PC-3 (cell line): ENCODE measurements at regions not wholly inside any gene's neighbourhood (a gene's known extent, or its start where the extent isn't known, plus 50 kb on each side); places are given as distances from the start of the nearest gene placed in this dataset.

Experiments used
- ATAC-seq: fragments of 200-7000 bp; cut with Tn5 transposase; 2 replicates; pipeline ENCODE4 v1.9.1; 2020; ENCODE audit warnings: mild to moderate bottlenecking, moderate library complexity
- BruUV-seq: library from RNA; stranded (reverse); fragments of 400-500 nt; replicated peaks from 2 replicates; lab custom pipeline; 2021; lab: Mats Ljungman, UMichigan
- CTCF ChIA-PET: fragments of 300-600 bp; sonication (Branson Sonifier 250); formaldehyde crosslinking; loops from one replicate; lab custom pipeline; 2022; ENCODE audit warnings: antibody characterized with exemption; lab: Charles Lee
- POLR2A ChIA-PET: fragments of 300-600 bp; sonication (Branson Sonifier 250); formaldehyde crosslinking; loops from one replicate; lab custom pipeline; 2022; ENCODE audit warnings: antibody characterized with exemption; ENCODE audit not compliant: unreplicated experiment; lab: Charles Lee
- DNase-seq: peaks from one replicate; pipeline ENCODE4 v3.0.0-alpha.2; 2015
- H2AFZ ChIP-seq: fragments of 300-600 bp; sonication (generic); 2 replicates; pipeline ENCODE4 v1.6.0; 2016; ENCODE audit warnings: antibody characterized with exemption, low read length
- H3F3A ChIP-seq: fragments of 300-600 bp; sonication (generic); one replicate; pipeline ENCODE4 v1.6.0; 2017; ENCODE audit warnings: antibody characterized with exemption, low read length, control low read depth, mild to moderate bottlenecking; ENCODE audit not compliant: unreplicated experiment
- H3K27ac ChIP-seq: fragments of 300-600 bp; sonication (generic); 2 replicates; pipeline ENCODE4 v1.5.1; 2016; ENCODE audit warnings: mild to moderate bottlenecking, low read length
- H3K27me3 ChIP-seq: fragments of 300-600 bp; sonication (generic); 2 replicates; pipeline ENCODE4 v1.6.1; 2016; ENCODE audit warnings: low read length, mixed read lengths
- H3K36me3 ChIP-seq: fragments of 300-600 bp; sonication (generic); 2 replicates; pipeline ENCODE4 v1.6.1; 2016; ENCODE audit warnings: low read depth, mixed run types, low read length, mixed read lengths
- H3K4me1 ChIP-seq: fragments of 300-600 bp; sonication (generic); 2 replicates; pipeline ENCODE4 v1.5.1; 2016; ENCODE audit warnings: low read length; ENCODE audit not compliant: insufficient read depth
- H3K4me2 ChIP-seq: fragments of 300-600 bp; sonication (generic); 2 replicates; pipeline ENCODE4 v1.6.0; 2016; ENCODE audit warnings: low read length
- H3K4me3 ChIP-seq: fragments of 300-600 bp; sonication (generic); 2 replicates; pipeline ENCODE4 v1.5.1; 2016; ENCODE audit warnings: mild to moderate bottlenecking, low read length, mixed read lengths
- H3K79me2 ChIP-seq: fragments of 300-600 bp; sonication (generic); 2 replicates; pipeline ENCODE4 v1.6.1; 2017; ENCODE audit warnings: low read length, mixed read lengths
- H3K9ac ChIP-seq: fragments of 300-600 bp; sonication (generic); 2 replicates; pipeline ENCODE4 v1.6.0; 2016; ENCODE audit warnings: mild to moderate bottlenecking, low read length
- H3K9me2 ChIP-seq: fragments of 300-600 bp; sonication (generic); replicated peaks from 2 replicates; pipeline ENCODE4 v1.6.1; 2016; ENCODE audit warnings: mixed run types, low read length, mixed read lengths
- H3K9me3 ChIP-seq: fragments of 300-600 bp; sonication (generic); 2 replicates; pipeline ENCODE4 v1.6.1; 2016; ENCODE audit warnings: low read length, mixed read lengths
- H4K20me1 ChIP-seq: fragments of 300-600 bp; sonication (generic); 2 replicates; pipeline ENCODE4 v1.6.1; 2016; ENCODE audit warnings: low read length, mixed read lengths
- CTCF ChIP-seq: fragments of 300-600 bp; sonication (generic); conservative IDR thresholded peaks from 2 replicates; pipeline ENCODE4 v1.5.1; 2017; ENCODE audit warnings: antibody characterized with exemption, low read depth, mild to moderate bottlenecking, low read length
- EZH2 ChIP-seq: fragments of 300-600 bp; sonication (generic); IDR thresholded peaks from one replicate; pipeline ENCODE4 v1.6.1; 2017; ENCODE audit warnings: antibody characterized with exemption, mild to moderate bottlenecking, low read length; ENCODE audit not compliant: unreplicated experiment
- EZH2phosphoT487 ChIP-seq: fragments of 300-600 bp; sonication (generic); IDR thresholded peaks from 2 replicates; pipeline ENCODE4 v1.6.1; 2018; ENCODE audit warnings: mild to moderate bottlenecking, antibody characterized with exemption, low read length, borderline replicate concordance
- intact Hi-C: fragments of 100-400 bp; cut with micrococcal nuclease; formaldehyde crosslinking; loops from 2 replicates; pipeline ENCODE4 v1.9.0; 2023

- no peaks in the 10 kb centered on the region for H3K79me2 ChIP-seq
- no peak overlapping the region for H3K4me3 ChIP-seq
- no peak overlapping the region for H3K9ac ChIP-seq
- no peak overlapping the region for H3K4me2 ChIP-seq
- ChIA-PET CTCF (no interaction called here), POLR2A (no interaction called here)
- H4K20me1 ChIP-seq, result no peaks in the 10 kb centered on the region
- no TSS peak for BruUV-seq
- H3K9me3 ChIP-seq, result no peaks in the 10 kb centered on the region
- no peaks in the 10 kb centered on the region for H3K9me2 ChIP-seq
- no peaks in the 10 kb centered on the region for H3K4me1 ChIP-seq
- H3K36me3 ChIP-seq, result no peaks in the 10 kb centered on the region
- intact Hi-C loops, result no loop called here
- no peak for ATAC-seq
- TF ChIP-seq EZH2 (no peak), CTCF (no peak), EZH2phosphoT487 (no peak)
- no peak overlapping the region for H2AFZ ChIP-seq
- H3F3A ChIP-seq, result no peaks in the 10 kb centered on the region
- no peak for DNase-seq
- H3K27me3 ChIP-seq, result no peaks in the 10 kb centered on the region
- no peak overlapping the region for H3K27ac ChIP-seq
These were observed 93.5 kb upstream of the GUCY1A1 start for GRCh38 chr4:155573126-155573525.

DNA sequence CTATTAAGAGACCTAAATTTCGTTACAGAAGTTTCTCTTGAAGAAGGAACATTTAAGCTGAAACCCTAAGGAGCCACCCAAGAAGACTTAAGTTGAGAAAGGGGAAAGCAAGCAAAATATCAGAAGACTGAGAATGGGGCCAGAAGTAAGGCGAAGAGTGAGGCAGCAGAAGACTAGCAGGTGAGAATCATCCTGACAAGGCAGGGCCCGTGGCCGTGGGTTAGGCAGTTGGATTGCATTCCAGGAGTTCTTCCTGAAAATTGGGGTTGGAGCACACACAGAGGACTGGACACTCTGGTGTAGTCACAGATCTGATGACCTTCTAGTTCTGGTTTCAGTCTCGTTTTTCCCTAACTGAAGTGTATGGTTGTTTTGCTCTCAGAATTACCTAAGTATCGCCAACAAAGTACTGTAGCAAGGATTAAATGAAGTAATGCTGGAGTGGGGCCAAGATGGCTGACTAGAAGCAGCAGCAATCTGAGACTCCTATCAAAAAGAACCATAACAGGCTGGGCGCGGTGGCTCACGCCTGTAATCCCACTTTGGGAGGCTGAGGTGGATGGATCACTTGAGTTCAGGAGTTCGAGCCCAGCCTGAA, 94.4 kb upstream of the GUCY1A1 start:
- Histone ChIP-seq H3F3A (no peaks in the 10 kb centered on the region), H3K27me3 (no peaks in the 10 kb centered on the region), H3K27ac (no peak overlapping the region), H4K20me1 (no peaks in the 10 kb centered on the region), H3K9me3 (no peaks in the 10 kb centered on the region), H3K9ac (no peak overlapping the region), H3K79me2 (no peaks in the 10 kb centered on the region), H3K9me2 (no peaks in the 10 kb centered on the region), H2AFZ (no peak overlapping the region), H3K4me1 (no peaks in the 10 kb centered on the region), H3K4me3 (no peak overlapping the region), H3K36me3 (no peaks in the 10 kb centered on the region), H3K4me2 (no peak overlapping the region)
- intact Hi-C loops, result no loop called here
- no TSS peak for BruUV-seq
- ATAC-seq, result no peak
- DNase-seq, result no peak
- ChIA-PET POLR2A (no interaction called here), CTCF (no interaction called here)
- TF ChIP-seq EZH2phosphoT487 (no peak), CTCF (no peak), EZH2 (no peak)

DNA sequence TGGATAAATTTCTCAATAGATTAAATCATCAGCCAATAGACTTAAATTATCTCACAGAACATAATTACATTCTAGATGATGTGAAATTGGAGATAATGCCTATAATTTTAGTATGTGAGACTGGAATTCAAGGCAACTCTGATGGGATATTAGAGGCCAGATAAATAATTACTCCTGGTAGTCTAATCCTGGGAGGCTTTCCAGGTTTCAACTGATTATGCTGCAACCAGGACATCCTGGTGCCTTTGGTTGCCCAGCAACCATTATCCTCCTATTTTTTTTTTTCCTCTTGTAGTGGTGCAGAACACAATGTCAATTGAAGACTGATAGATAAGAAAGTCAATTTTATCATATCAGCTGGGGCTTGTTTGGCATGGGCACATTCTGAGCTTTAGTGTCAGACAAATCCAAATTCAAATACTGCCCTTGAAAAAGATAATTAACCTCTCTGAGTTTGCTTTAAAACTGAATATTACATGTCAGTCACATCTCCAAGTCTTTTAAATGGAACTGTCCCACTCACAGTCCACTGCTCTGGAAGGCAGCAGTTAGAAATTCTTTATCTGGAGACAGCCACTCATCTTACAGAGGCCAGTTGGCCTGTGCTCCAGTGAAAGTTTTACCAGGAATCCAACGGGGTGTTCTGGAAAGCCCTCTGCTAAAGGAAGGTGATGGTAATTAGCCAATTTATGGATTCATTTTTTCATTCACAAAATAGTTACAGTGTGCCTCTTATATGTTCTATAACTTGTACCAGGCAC, 95.3 kb upstream of the GUCY1A1 start:
- H3K27me3 ChIP-seq, result no peaks in the 10 kb centered on the region
- intact Hi-C loops, result no loop called here
- BruUV-seq, result no TSS peak
- H3K4me2 ChIP-seq, result no peak overlapping the region
- no peaks in the 10 kb centered on the region for H3F3A ChIP-seq
- H3K36me3 ChIP-seq, result no peaks in the 10 kb centered on the region
- H3K4me3 ChIP-seq, result no peak overlapping the region
- TF ChIP-seq CTCF, result no peak
- TF ChIP-seq EZH2phosphoT487, result no peak
- no peak for TF ChIP-seq EZH2
- no peak overlapping the region for H3K27ac ChIP-seq
- no peak overlapping the region for H3K9ac ChIP-seq
- no peaks in the 10 kb centered on the region for H3K79me2 ChIP-seq
- ChIA-PET POLR2A (no interaction called here), CTCF (no interaction called here)
- no peaks in the 10 kb centered on the region for H3K9me2 ChIP-seq
- H2AFZ ChIP-seq, result no peak overlapping the region
- H3K4me1 ChIP-seq, result no peaks in the 10 kb centered on the region
- H3K9me3 ChIP-seq, result no peaks in the 10 kb centered on the region
- ATAC-seq (no peak), DNase-seq (no peak)
- no peaks in the 10 kb centered on the region for H4K20me1 ChIP-seq
